Keratinocyte (primary cell): ENCODE measurements at regions not wholly inside any gene's neighbourhood (a gene's known extent, or its start where the extent isn't known, plus 50 kb on each side); places are given as distances from the start of the nearest gene placed in this dataset.
"Not testable (repeated sequence)": the region's sequence is repeated elsewhere in the genome, so short reads cannot be mapped to it uniquely, and the experiment has no call there.

Experiments
- DNase-seq: peaks from one replicate; pipeline ENCODE4 v3.0.0-alpha.2; 2011; ENCODE audit warnings: low read depth, missing footprints, low spot score
- FAIRE-seq: peaks from 2 replicates; lab custom pipeline; 2011; peaks lifted over from hg19 to GRCh38; lab: Jason Lieb, UNC
- H2AFZ ChIP-seq: 2 replicates; pipeline ENCODE4 v1.6.0; 2012; ENCODE audit warnings: low read length, control low read depth, inconsistent platforms; ENCODE audit not compliant: control insufficient read depth
- H3K27ac ChIP-seq: 2 replicates; pipeline ENCODE4 v1.5.1; 2011; ENCODE audit warnings: low read length; ENCODE audit not compliant: control insufficient read depth, insufficient read depth
- H3K27me3 ChIP-seq: 3 replicates; pipeline ENCODE4 v1.6.0; 2011; ENCODE audit warnings: low read length; ENCODE audit not compliant: control insufficient read depth, insufficient read depth; ENCODE audit errors: extremely low read depth
- H3K36me3 ChIP-seq, 2 experiments: 2 replicates in 1 of 2; 3 replicates in 1 of 2; pipeline ENCODE4 v1.5.1; 2011; ENCODE audit warnings: low read length in 2 of 2, mild to moderate bottlenecking in 1 of 2; ENCODE audit not compliant: control insufficient read depth in 2 of 2, insufficient read depth in 2 of 2; ENCODE audit errors: extremely low read depth in 1 of 2
- H3K4me1 ChIP-seq: 3 replicates; pipeline ENCODE4 v1.5.1; 2011; ENCODE audit warnings: low read length; ENCODE audit not compliant: control insufficient read depth, insufficient read depth; ENCODE audit errors: extremely low read depth
- H3K4me2 ChIP-seq: 3 replicates; pipeline ENCODE4 v1.6.0; 2011; ENCODE audit warnings: low read depth, low read length; ENCODE audit not compliant: control insufficient read depth, insufficient read depth; ENCODE audit errors: extremely low read depth
- H3K4me3 ChIP-seq, 3 experiments: fragments of 200-600 bp in 1 of 3; sonication (generic) in 1 of 3; 2 replicates in 2 of 3; 3 replicates in 1 of 3; pipeline ENCODE4 v1.5.1; 2011 to 2016; ENCODE audit warnings: low read length in 3 of 3, mild to moderate bottlenecking in 3 of 3, control low read depth in 2 of 3, inconsistent platforms in 1 of 3, low read depth in 1 of 3, mixed read lengths in 1 of 3, mixed run types in 1 of 3, moderate library complexity in 1 of 3; ENCODE audit not compliant: control insufficient read depth in 2 of 3, insufficient read depth in 2 of 3; ENCODE audit errors: extremely low read depth in 1 of 3
- H3K79me2 ChIP-seq: 2 replicates; pipeline ENCODE4 v1.6.0; 2012; ENCODE audit warnings: low read length; ENCODE audit not compliant: control insufficient read depth, insufficient read depth
- H3K9ac ChIP-seq: 3 replicates; pipeline ENCODE4 v1.6.0; 2011; ENCODE audit warnings: low read length; ENCODE audit not compliant: control insufficient read depth, insufficient read depth; ENCODE audit errors: extremely low read depth
- H3K9me1 ChIP-seq: 3 replicates; pipeline ENCODE4 v1.6.0; 2011; ENCODE audit warnings: low read length; ENCODE audit not compliant: control insufficient read depth, insufficient read depth; ENCODE audit errors: extremely low read depth
- H3K9me3 ChIP-seq: 2 replicates; pipeline ENCODE4 v1.5.1; 2012; ENCODE audit warnings: low read depth, low read length; ENCODE audit not compliant: control insufficient read depth
- H4K20me1 ChIP-seq: 3 replicates; pipeline ENCODE4 v1.6.0; 2011; ENCODE audit warnings: low read length; ENCODE audit not compliant: control insufficient read depth, insufficient read depth; ENCODE audit errors: extremely low read depth
- EZH2 ChIP-seq: IDR thresholded peaks from one replicate; pipeline ENCODE4 v1.6.1; 2012; ENCODE audit warnings: inconsistent platforms, mild to moderate bottlenecking, low read length, moderate library complexity
- dilution Hi-C: fragments of 300-500 bp; cut with MboI; formaldehyde crosslinking; loops from one replicate; pipeline ENCODE4 v1.7.0; 2020; ENCODE audit warnings: low sequenced_read_pairs; ENCODE audit not compliant: extremely low pct_ligation_motif_present
- TF ChIP-seq, protein P1 (sequence below), 3 experiments: IDR thresholded peaks in 1 of 3; conservative IDR thresholded peaks in 1 of 3; optimal IDR thresholded peaks in 1 of 3; 2 replicates in 2 of 3; 3 replicates in 1 of 3; pipeline versions ENCODE3 to v1.5.1; 2011; ENCODE audit warnings: low read length in 3 of 3, mild to moderate bottlenecking in 3 of 3, moderate library complexity in 2 of 3, control low read depth in 1 of 3, inconsistent platforms in 1 of 3; ENCODE audit not compliant: insufficient read depth in 2 of 3; ENCODE audit errors: extremely low read depth in 1 of 3

DNA sequence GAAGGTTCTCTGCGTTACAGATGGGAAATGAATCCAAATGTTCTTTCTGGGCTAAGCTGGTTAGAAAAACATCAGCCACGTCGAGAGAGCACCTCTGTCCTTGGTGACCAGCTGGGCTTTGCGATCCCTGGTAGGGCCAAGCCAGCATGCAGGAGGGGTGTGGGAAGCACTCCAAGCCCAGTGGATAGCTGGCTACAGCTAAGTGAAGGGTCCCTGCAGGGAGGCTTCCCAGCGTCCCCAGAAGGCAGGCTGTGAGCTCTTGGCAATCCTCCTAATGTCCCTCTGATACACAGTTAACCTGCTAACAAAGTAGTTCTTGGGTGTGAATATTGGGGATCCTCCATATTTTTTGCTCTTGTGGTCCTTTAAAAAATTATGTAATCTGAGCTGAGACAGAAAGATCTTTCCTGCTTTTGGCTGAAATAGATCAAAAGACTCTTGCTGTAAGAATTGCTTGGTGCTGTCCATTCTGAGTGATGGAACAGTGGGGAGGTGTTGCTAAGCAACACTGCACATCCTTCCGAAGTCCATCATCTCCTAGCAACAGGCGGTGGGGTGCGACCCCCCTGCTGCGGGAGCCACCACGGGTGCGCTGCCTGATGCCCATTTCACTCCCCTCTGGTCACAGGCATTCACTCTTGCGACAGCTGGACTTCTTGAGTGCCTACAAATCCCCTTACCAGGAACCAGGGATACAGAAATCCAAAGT, 88.5 kb upstream of the UXS1 start:
- FAIRE-seq = no peak
- H2AFZ ChIP-seq = no peak overlapping the region
- dilution Hi-C loops = no loop called here

DNA sequence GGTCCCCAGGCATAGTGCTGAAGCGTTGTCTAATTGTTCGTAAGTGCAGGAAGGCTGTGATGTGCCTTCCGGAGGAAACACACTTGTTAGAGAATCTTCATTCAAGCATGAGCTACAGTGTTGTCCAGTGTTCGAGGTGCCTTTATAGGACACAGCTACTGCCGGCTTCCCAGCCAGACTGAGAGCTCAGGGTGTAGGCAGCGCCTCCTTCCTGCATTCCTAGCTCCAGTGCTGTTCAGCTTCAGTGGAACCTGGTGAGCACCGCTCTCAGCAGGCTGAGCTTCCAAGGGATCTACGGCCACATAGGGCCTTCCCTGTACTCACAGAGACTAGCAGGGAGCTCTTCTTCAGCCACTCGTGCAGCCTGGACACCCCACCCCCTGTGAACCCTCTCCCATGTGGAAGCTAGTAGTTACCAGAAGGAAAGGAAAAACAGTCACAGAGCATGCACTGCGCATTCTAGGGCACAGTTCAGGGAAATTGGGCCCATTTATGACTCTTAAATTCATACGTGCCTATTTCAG, 87.9 kb upstream of the UXS1 start:
- H3K9me1 ChIP-seq, FAIRE-seq, H3K4me3 ChIP-seq, H3K27ac ChIP-seq, H3K27me3 ChIP-seq, H3K9ac ChIP-seq, DNase-seq, H3K36me3 ChIP-seq, dilution Hi-C loops, H3K4me2 ChIP-seq, H3K79me2 ChIP-seq, H3K9me3 ChIP-seq, H2AFZ ChIP-seq, H4K20me1 ChIP-seq, H3K4me1 ChIP-seq: not testable (repeated sequence)

More for the DNA sequence above, 88.5 kb upstream of the UXS1 start:
- Histone ChIP-seq H3K4me2 (no peak overlapping the region), H3K4me3 (no peak overlapping the region), H3K4me1 (no peaks in the 10 kb centered on the region), H3K27me3 (no peaks in the 10 kb centered on the region), H3K27ac (no peak overlapping the region), H3K36me3 (no peaks in the 10 kb centered on the region), H3K9me1 (no peaks in the 10 kb centered on the region), H3K79me2 (no peaks in the 10 kb centered on the region), H4K20me1 (no peaks in the 10 kb centered on the region), H3K9me3 (no peaks in the 10 kb centered on the region), H3K9ac (no peak overlapping the region)
- DNase-seq = no peak
- TF ChIP-seq EZH2 = no peak
- TF ChIP-seq, protein P1, sequence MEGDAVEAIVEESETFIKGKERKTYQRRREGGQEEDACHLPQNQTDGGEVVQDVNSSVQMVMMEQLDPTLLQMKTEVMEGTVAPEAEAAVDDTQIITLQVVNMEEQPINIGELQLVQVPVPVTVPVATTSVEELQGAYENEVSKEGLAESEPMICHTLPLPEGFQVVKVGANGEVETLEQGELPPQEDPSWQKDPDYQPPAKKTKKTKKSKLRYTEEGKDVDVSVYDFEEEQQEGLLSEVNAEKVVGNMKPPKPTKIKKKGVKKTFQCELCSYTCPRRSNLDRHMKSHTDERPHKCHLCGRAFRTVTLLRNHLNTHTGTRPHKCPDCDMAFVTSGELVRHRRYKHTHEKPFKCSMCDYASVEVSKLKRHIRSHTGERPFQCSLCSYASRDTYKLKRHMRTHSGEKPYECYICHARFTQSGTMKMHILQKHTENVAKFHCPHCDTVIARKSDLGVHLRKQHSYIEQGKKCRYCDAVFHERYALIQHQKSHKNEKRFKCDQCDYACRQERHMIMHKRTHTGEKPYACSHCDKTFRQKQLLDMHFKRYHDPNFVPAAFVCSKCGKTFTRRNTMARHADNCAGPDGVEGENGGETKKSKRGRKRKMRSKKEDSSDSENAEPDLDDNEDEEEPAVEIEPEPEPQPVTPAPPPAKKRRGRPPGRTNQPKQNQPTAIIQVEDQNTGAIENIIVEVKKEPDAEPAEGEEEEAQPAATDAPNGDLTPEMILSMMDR (optimal IDR thresholded peaks at IDR 0.05 in 1 of 3, IDR thresholded peaks at IDR 0.05 in 1 of 3, conservative IDR thresholded peaks at IDR 0.05 in 1 of 3; ENCODE audit: extremely low read depth in 1 of 3, insufficient read depth in 2 of 3, low read length in 3 of 3) = no peak
